ENCODE measurements at regions not wholly inside any gene's neighbourhood (a gene's known extent, or its start where the extent isn't known, plus 50 kb on each side); places are given as distances from the start of the nearest gene placed in this dataset.

- Histone ChIP-seq H2BK12ac (ENCODE audit: low read length) (no peak overlapping the region), H4K91ac (ENCODE audit: low read depth, low read length, poor library complexity) (no peak overlapping the region), H3K27ac (replicated peaks; ENCODE audit: low read length) (no peak overlapping the region), H3K27me3 (ENCODE audit: control insufficient read depth in 3 of 3, insufficient read depth in 3 of 3, low read depth in 1 of 3, low read length in 3 of 3) (no peaks in the 10 kb centered on the region), H2BK5ac (ENCODE audit: low read length) (no peak overlapping the region), H2BK120ac (ENCODE audit: low read depth, low read length) (no peak overlapping the region), H3K9me3 (replicated peaks in 1 of 2; ENCODE audit: control insufficient read depth in 2 of 2, insufficient read depth in 1 of 2, low read depth in 1 of 2, low read length in 2 of 2) (no peaks in the 10 kb centered on the region), H2AFZ (ENCODE audit: low read length) (no peak overlapping the region), H4K8ac (ENCODE audit: low read depth, low read length) (no peak overlapping the region), H3K36me3 (replicated peaks in 1 of 2; ENCODE audit: control insufficient read depth in 2 of 2, insufficient read depth in 2 of 2, low read length in 2 of 2) (no peaks in the 10 kb centered on the region), H3K23ac (ENCODE audit: low read depth, low read length, poor library complexity) (no peak overlapping the region), H3K9ac (ENCODE audit: low read depth, low read length, poor library complexity) (no peak overlapping the region), H3K4me3 (ENCODE audit: low read length in 2 of 2) (no peak overlapping the region), H3K4ac (ENCODE audit: low read length) (no peak overlapping the region), H3K18ac (ENCODE audit: low read length) (no peak overlapping the region), H3K4me1 (ENCODE audit: control insufficient read depth in 2 of 2, insufficient read depth in 1 of 2, low read depth in 1 of 2, low read length in 2 of 2) (peaks cover 6% of the 10 kb centered on the region in 2 donors), H3K4me2 (ENCODE audit: insufficient read depth, low read length, poor library complexity, severe bottlenecking) (no peak overlapping the region), H3K79me1 (ENCODE audit: low read depth, low read length) (no peaks in the 10 kb centered on the region), H2BK15ac (ENCODE audit: low read length) (no peak overlapping the region), H3K14ac (ENCODE audit: low read length) (no peak overlapping the region), H2AK5ac (ENCODE audit: low read depth, low read length) (no peak overlapping the region)
- WGBS, 2 donors (ENCODE audit: extremely low coverage in 2 of 2, insufficient read length in 2 of 2, insufficient replicate concordance in 1 of 2) = no CpG with 5 or more reads among the region's 2 CpGs
- no peak for DNase-seq (ENCODE audit: low spot score)
Measured at GRCh38 chr2:220273082-220273481, 645.7 kb downstream of the SLC4A3 start.

GRCh38 chr2:220275454-220275853 is 648.0 kb downstream of the SLC4A3 start:
- Histone ChIP-seq H2BK12ac (ENCODE audit: low read length) (no peak overlapping the region), H4K91ac (ENCODE audit: low read depth, low read length, poor library complexity) (no peak overlapping the region), H4K8ac (ENCODE audit: low read depth, low read length) (no peak overlapping the region), H3K18ac (ENCODE audit: low read length) (peak overlapping the region; percentile 65), H3K4ac (ENCODE audit: low read length) (no peak overlapping the region), H3K9me3 (replicated peaks in 1 of 2; ENCODE audit: control insufficient read depth in 2 of 2, insufficient read depth in 1 of 2, low read depth in 1 of 2, low read length in 2 of 2) (no peaks in the 10 kb centered on the region), H2BK120ac (ENCODE audit: low read depth, low read length) (no peak overlapping the region), H3K4me3 (ENCODE audit: low read length in 2 of 2) (no peak overlapping the region), H3K27me3 (ENCODE audit: control insufficient read depth in 3 of 3, insufficient read depth in 3 of 3, low read depth in 1 of 3, low read length in 3 of 3) (no peaks in the 10 kb centered on the region), H3K79me1 (ENCODE audit: low read depth, low read length) (no peaks in the 10 kb centered on the region), H2AFZ (ENCODE audit: low read length) (no peak overlapping the region), H3K14ac (ENCODE audit: low read length) (no peak overlapping the region), H3K27ac (replicated peaks; ENCODE audit: low read length) (no peak overlapping the region), H2AK5ac (ENCODE audit: low read depth, low read length) (no peak overlapping the region), H3K9ac (ENCODE audit: low read depth, low read length, poor library complexity) (no peak overlapping the region), H3K4me1 (ENCODE audit: control insufficient read depth in 2 of 2, insufficient read depth in 1 of 2, low read depth in 1 of 2, low read length in 2 of 2) (no peaks in the 10 kb centered on the region), H3K36me3 (replicated peaks in 1 of 2; ENCODE audit: control insufficient read depth in 2 of 2, insufficient read depth in 2 of 2, low read length in 2 of 2) (no peaks in the 10 kb centered on the region), H2BK15ac (ENCODE audit: low read length) (no peak overlapping the region), H2BK5ac (ENCODE audit: low read length) (no peak overlapping the region), H3K23ac (ENCODE audit: low read depth, low read length, poor library complexity) (no peak overlapping the region), H3K4me2 (ENCODE audit: insufficient read depth, low read length, poor library complexity, severe bottlenecking) (no peak overlapping the region)
- DNase-seq (ENCODE audit: low spot score) = no peak
- no CpG with 5 or more reads among the region's 3 CpGs for WGBS, 2 donors (ENCODE audit: extremely low coverage in 2 of 2, insufficient read length in 2 of 2, insufficient replicate concordance in 1 of 2)

- no peak overlapping the region for H2BK12ac ChIP-seq (ENCODE audit: low read length)
- no peak overlapping the region for H4K8ac ChIP-seq (ENCODE audit: low read depth, low read length)
- H3K18ac ChIP-seq (ENCODE audit: low read length) = no peak overlapping the region
- no CpG with 5 or more reads among the region's 2 CpGs for WGBS, 2 donors (ENCODE audit: extremely low coverage in 2 of 2, insufficient read length in 2 of 2, insufficient replicate concordance in 1 of 2)
- no peaks in the 10 kb centered on the region for H3K36me3 ChIP-seq (replicated peaks in 1 of 2; ENCODE audit: control insufficient read depth in 2 of 2, insufficient read depth in 2 of 2, low read length in 2 of 2)
- no peak overlapping the region for H4K91ac ChIP-seq (ENCODE audit: low read depth, low read length, poor library complexity)
- H3K4me2 ChIP-seq (ENCODE audit: insufficient read depth, low read length, poor library complexity, severe bottlenecking) = no peak overlapping the region
- H3K9me3 ChIP-seq (replicated peaks in 1 of 2; ENCODE audit: control insufficient read depth in 2 of 2, insufficient read depth in 1 of 2, low read depth in 1 of 2, low read length in 2 of 2) = no peaks in the 10 kb centered on the region
- no peak overlapping the region for H2BK120ac ChIP-seq (ENCODE audit: low read depth, low read length)
- H3K4me1 ChIP-seq (ENCODE audit: control insufficient read depth in 2 of 2, insufficient read depth in 1 of 2, low read depth in 1 of 2, low read length in 2 of 2) = no peaks in the 10 kb centered on the region
- H3K4me3 ChIP-seq (ENCODE audit: low read length in 2 of 2) = no peak overlapping the region
- no peak overlapping the region for H3K23ac ChIP-seq (ENCODE audit: low read depth, low read length, poor library complexity)
- no peaks in the 10 kb centered on the region for H3K79me1 ChIP-seq (ENCODE audit: low read depth, low read length)
- no peak overlapping the region for H2BK15ac ChIP-seq (ENCODE audit: low read length)
- no peak overlapping the region for H3K27ac ChIP-seq (replicated peaks; ENCODE audit: low read length)
- H3K4ac ChIP-seq (ENCODE audit: low read length) = no peak overlapping the region
- no peak overlapping the region for H2AK5ac ChIP-seq (ENCODE audit: low read depth, low read length)
- no peak overlapping the region for H3K14ac ChIP-seq (ENCODE audit: low read length)
- H3K9ac ChIP-seq (ENCODE audit: low read depth, low read length, poor library complexity) = no peak overlapping the region
- H3K27me3 ChIP-seq (ENCODE audit: control insufficient read depth in 3 of 3, insufficient read depth in 3 of 3, low read depth in 1 of 3, low read length in 3 of 3) = no peaks in the 10 kb centered on the region
- H2AFZ ChIP-seq (ENCODE audit: low read length) = no peak overlapping the region
- no peak overlapping the region for H2BK5ac ChIP-seq (ENCODE audit: low read length)
- no peak for DNase-seq (ENCODE audit: low spot score)
Measured at GRCh38 chr2:220276741-220277444, 649.5 kb downstream of the SLC4A3 start.

- Histone ChIP-seq H4K8ac (ENCODE audit: low read depth, low read length) (no peak overlapping the region), H3K27ac (replicated peaks; ENCODE audit: low read length) (no peak overlapping the region)
- no CpG with 5 or more reads among the region's 3 CpGs for whole genome bisulfite sequencing, 2 donors (ENCODE audit: extremely low coverage in 2 of 2, insufficient read length in 2 of 2, insufficient replicate concordance in 1 of 2)
Measured at GRCh38 chr2:220277445-220277975, 650.1 kb downstream of the SLC4A3 start.

More at GRCh38 chr2:220277445-220277975, 650.1 kb downstream of the SLC4A3 start:
- Histone ChIP-seq H3K4me2 (ENCODE audit: insufficient read depth, low read length, poor library complexity, severe bottlenecking) (no peak overlapping the region), H2AK5ac (ENCODE audit: low read depth, low read length) (no peak overlapping the region), H3K36me3 (replicated peaks in 1 of 2; ENCODE audit: control insufficient read depth in 2 of 2, insufficient read depth in 2 of 2, low read length in 2 of 2) (no peaks in the 10 kb centered on the region), H3K79me1 (ENCODE audit: low read depth, low read length) (no peaks in the 10 kb centered on the region), H3K27me3 (ENCODE audit: control insufficient read depth in 3 of 3, insufficient read depth in 3 of 3, low read depth in 1 of 3, low read length in 3 of 3) (no peaks in the 10 kb centered on the region), H3K14ac (ENCODE audit: low read length) (no peak overlapping the region), H3K23ac (ENCODE audit: low read depth, low read length, poor library complexity) (no peak overlapping the region), H2BK5ac (ENCODE audit: low read length) (no peak overlapping the region), H3K4ac (ENCODE audit: low read length) (no peak overlapping the region), H2AFZ (ENCODE audit: low read length) (no peak overlapping the region), H2BK15ac (ENCODE audit: low read length) (no peak overlapping the region), H3K4me3 (ENCODE audit: low read length in 2 of 2) (no peak overlapping the region), H3K9ac (ENCODE audit: low read depth, low read length, poor library complexity) (no peak overlapping the region), H2BK120ac (ENCODE audit: low read depth, low read length) (no peak overlapping the region), H2BK12ac (ENCODE audit: low read length) (no peak overlapping the region), H3K4me1 (ENCODE audit: control insufficient read depth in 2 of 2, insufficient read depth in 1 of 2, low read depth in 1 of 2, low read length in 2 of 2) (no peaks in the 10 kb centered on the region), H4K91ac (ENCODE audit: low read depth, low read length, poor library complexity) (no peak overlapping the region), H3K18ac (ENCODE audit: low read length) (no peak overlapping the region), H3K9me3 (replicated peaks in 1 of 2; ENCODE audit: control insufficient read depth in 2 of 2, insufficient read depth in 1 of 2, low read depth in 1 of 2, low read length in 2 of 2) (no peaks in the 10 kb centered on the region)
- no peak for DNase-seq (ENCODE audit: low spot score)

Measured in neuronal stem cell (in vitro differentiated cells).